DOHH2 (cell line): ENCODE measurements at regions not wholly inside any gene's neighbourhood (a gene's known extent, or its start where the extent isn't known, plus 50 kb on each side); places are given as distances from the start of the nearest gene placed in this dataset.

Experiments
- H3F3A ChIP-seq: fragments of 200-600 bp; sonication (generic), shearing (Covaris generic); 2 replicates; pipeline ENCODE4 v1.6.0; 2016; ENCODE audit warnings: antibody characterized with exemption, mild to moderate bottlenecking; ENCODE audit not compliant: control insufficient read depth, insufficient read depth
- H3K27ac ChIP-seq: fragments of 200-600 bp; sonication (generic); 2 replicates; pipeline ENCODE4 v1.5.1; 2014; ENCODE audit warnings: low read depth, mild to moderate bottlenecking, low read length, moderate library complexity
- H3K27me3 ChIP-seq: fragments of 200-600 bp; sonication (generic); 2 replicates; pipeline ENCODE4 v1.6.1; 2014; ENCODE audit warnings: mild to moderate bottlenecking, low read length, mixed read lengths; ENCODE audit not compliant: control insufficient read depth
- H3K36me3 ChIP-seq: fragments of 200-600 bp; sonication (generic); 2 replicates; pipeline ENCODE4 v1.6.1; 2014; ENCODE audit warnings: mild to moderate bottlenecking, low read length, moderate library complexity, mixed read lengths; ENCODE audit not compliant: control insufficient read depth
- H3K4me1 ChIP-seq: fragments of 200-600 bp; sonication (generic); 2 replicates; pipeline ENCODE4 v1.6.1; 2014; ENCODE audit warnings: mild to moderate bottlenecking, low read length, mixed read lengths; ENCODE audit not compliant: control insufficient read depth
- H3K4me2 ChIP-seq: fragments of 200-600 bp; sonication (generic); 2 replicates; pipeline ENCODE4 v1.6.0; 2014; ENCODE audit warnings: mild to moderate bottlenecking, low read length, moderate library complexity
- H3K4me3 ChIP-seq: fragments of 200-600 bp; sonication (generic); 2 replicates; pipeline ENCODE4 v1.5.1; 2014; ENCODE audit warnings: mild to moderate bottlenecking, low read length, mixed read lengths
- H3K79me2 ChIP-seq: fragments of 200-600 bp; sonication (generic); 2 replicates; pipeline ENCODE4 v1.6.1; 2014; ENCODE audit warnings: mild to moderate bottlenecking, low read length, mixed read lengths; ENCODE audit not compliant: control insufficient read depth
- H3K9me2 ChIP-seq: fragments of 200-600 bp; sonication (generic); replicated peaks from 2 replicates; pipeline ENCODE4 v1.6.1; 2014; ENCODE audit warnings: mild to moderate bottlenecking, low read length, mixed read lengths; ENCODE audit not compliant: control insufficient read depth
- H3K9me3 ChIP-seq: fragments of 200-600 bp; sonication (generic); 2 replicates; pipeline ENCODE4 v1.6.1; 2014; ENCODE audit warnings: antibody characterized with exemption, low read length, mixed read lengths; ENCODE audit not compliant: control insufficient read depth, insufficient read depth
- H4K20me1 ChIP-seq: fragments of 200-600 bp; sonication (generic); 2 replicates; pipeline ENCODE4 v1.6.0; 2014; ENCODE audit warnings: low read depth, mild to moderate bottlenecking, antibody characterized with exemption, low read length, moderate library complexity; ENCODE audit not compliant: control insufficient read depth, insufficient read depth
- EZH2phosphoT487 ChIP-seq: fragments of 200-600 bp; sonication (generic); IDR thresholded peaks from 2 replicates; pipeline ENCODE4 v1.6.1; 2017; ENCODE audit warnings: borderline replicate concordance, mild to moderate bottlenecking, antibody characterized with exemption, low read length, moderate library complexity, mixed read lengths
- TF ChIP-seq, protein P1 (sequence below): fragments of 200-600 bp; sonication (generic); IDR thresholded peaks from one replicate; pipeline ENCODE4 v1.5.1; 2014; ENCODE audit warnings: antibody characterized with exemption, mild to moderate bottlenecking, low read depth, low read length; ENCODE audit not compliant: poor library complexity, severe bottlenecking

DNA sequence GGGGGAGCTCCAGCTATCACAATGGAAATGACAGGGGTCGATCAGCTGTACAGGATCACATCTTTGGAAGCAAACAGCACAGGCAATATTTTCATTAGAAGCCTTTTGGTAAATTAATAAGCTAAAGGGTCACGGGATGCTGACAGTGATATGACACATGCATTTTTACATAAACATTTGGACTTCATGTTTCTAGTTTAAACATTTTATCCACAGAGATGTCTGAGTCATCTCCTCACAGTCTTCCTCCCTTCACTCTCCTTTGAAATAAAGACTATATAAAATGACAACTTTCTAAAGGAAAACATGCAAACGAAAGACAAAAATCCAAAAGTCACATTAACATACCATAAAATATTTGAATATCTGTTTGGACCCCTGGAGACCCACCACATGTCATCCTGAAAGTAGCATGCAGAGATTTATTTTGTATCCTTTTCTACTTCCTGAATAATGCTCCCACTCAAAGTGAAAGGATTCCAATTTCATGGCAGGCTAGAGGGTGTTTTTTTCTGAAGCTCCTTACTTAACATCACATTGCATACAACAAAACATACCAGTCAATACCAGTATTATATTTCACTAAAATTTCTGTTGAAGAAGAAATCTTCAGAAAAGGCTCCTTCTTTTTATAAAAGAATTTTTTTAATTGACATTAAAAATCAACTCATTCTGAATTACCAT, 200.1 kb upstream of the PPARGC1A start:
- Histone ChIP-seq H3K27me3 (no peaks in the 10 kb centered on the region), H3K36me3 (no peaks in the 10 kb centered on the region), H3K27ac (no peak overlapping the region), H3K4me3 (no peak overlapping the region), H3K4me1 (no peaks in the 10 kb centered on the region), H3K4me2 (no peak overlapping the region), H3K9me3 (no peaks in the 10 kb centered on the region), H3F3A (no peaks in the 10 kb centered on the region), H3K9me2 (no peaks in the 10 kb centered on the region), H4K20me1 (no peaks in the 10 kb centered on the region), H3K79me2 (no peaks in the 10 kb centered on the region)
- TF ChIP-seq, protein P1, sequence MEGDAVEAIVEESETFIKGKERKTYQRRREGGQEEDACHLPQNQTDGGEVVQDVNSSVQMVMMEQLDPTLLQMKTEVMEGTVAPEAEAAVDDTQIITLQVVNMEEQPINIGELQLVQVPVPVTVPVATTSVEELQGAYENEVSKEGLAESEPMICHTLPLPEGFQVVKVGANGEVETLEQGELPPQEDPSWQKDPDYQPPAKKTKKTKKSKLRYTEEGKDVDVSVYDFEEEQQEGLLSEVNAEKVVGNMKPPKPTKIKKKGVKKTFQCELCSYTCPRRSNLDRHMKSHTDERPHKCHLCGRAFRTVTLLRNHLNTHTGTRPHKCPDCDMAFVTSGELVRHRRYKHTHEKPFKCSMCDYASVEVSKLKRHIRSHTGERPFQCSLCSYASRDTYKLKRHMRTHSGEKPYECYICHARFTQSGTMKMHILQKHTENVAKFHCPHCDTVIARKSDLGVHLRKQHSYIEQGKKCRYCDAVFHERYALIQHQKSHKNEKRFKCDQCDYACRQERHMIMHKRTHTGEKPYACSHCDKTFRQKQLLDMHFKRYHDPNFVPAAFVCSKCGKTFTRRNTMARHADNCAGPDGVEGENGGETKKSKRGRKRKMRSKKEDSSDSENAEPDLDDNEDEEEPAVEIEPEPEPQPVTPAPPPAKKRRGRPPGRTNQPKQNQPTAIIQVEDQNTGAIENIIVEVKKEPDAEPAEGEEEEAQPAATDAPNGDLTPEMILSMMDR, result no peak
- TF ChIP-seq EZH2phosphoT487, result no peak

DNA sequence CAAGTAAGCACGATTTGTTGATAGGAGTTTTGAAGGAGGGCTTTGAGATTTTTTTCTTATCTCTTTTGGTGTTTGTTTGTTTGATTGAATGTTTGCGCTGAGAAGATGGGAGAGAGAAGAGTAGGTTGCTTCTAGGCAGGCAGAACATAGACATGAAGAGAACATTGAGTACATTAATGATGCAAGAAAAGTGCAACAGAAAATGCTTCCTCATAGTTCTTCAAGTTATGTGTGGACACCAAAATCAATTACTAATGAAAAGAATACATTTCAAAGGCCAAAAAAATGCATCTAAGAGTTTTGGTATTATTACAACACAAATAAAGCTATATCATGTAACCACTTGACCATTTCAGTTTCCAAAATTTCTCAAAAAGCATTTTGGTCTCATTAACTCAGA, 191.0 kb upstream of the PPARGC1A start:
- Histone ChIP-seq H3K27me3 (no peaks in the 10 kb centered on the region), H3K4me2 (no peak overlapping the region), H4K20me1 (no peaks in the 10 kb centered on the region), H3F3A (no peaks in the 10 kb centered on the region), H3K9me3 (no peaks in the 10 kb centered on the region), H3K9me2 (no peaks in the 10 kb centered on the region), H3K79me2 (no peaks in the 10 kb centered on the region), H3K36me3 (no peaks in the 10 kb centered on the region), H3K27ac (no peak overlapping the region), H3K4me3 (no peak overlapping the region), H3K4me1 (no peaks in the 10 kb centered on the region)
- no peak for TF ChIP-seq EZH2phosphoT487
- TF ChIP-seq, protein P1, result no peak

DNA sequence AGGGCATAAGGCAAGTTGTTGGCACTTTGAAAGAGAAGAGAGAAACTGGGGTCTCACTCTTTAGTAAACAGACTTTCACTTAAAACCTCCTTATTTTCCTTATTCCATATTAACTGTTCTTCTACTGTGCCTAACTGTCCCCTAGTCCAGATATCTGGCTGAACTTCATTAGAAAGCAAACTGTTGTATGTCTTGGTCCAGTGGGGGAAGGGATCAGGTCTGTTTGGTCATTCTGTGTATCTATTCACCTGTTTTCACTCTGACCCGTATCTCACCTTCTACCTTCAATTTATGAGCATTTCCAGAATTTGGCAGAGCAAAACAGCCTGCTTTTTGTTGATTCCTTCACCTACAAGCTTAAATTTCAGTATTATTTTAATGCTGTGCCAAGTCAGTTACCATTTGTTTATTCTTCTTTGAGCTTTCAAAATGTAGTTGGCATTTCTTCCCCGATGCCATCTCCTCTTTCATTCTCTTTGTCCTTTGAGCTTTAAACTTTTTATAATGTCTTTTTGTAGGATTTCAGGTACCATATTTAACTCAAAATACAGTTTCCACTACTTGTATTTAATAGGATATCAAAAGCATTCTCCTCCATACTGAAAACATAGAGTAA, 188.6 kb upstream of the PPARGC1A start:
- no peak for TF ChIP-seq EZH2phosphoT487
- TF ChIP-seq, protein P1, result no peak

More for the DNA sequence above, 188.6 kb upstream of the PPARGC1A start:
- Histone ChIP-seq H3K4me2 (no peak overlapping the region), H3K79me2 (no peaks in the 10 kb centered on the region), H3K4me1 (no peaks in the 10 kb centered on the region), H3K4me3 (no peak overlapping the region), H3K36me3 (no peaks in the 10 kb centered on the region), H4K20me1 (no peaks in the 10 kb centered on the region), H3K9me2 (no peaks in the 10 kb centered on the region), H3K27me3 (no peaks in the 10 kb centered on the region), H3K27ac (no peak overlapping the region), H3F3A (no peaks in the 10 kb centered on the region), H3K9me3 (no peaks in the 10 kb centered on the region)
